ENCODE measurements at regions not wholly inside any gene's neighbourhood (a gene's known extent, or its start where the extent isn't known, plus 50 kb on each side); places are given as distances from the start of the nearest gene placed in this dataset.

DNA sequence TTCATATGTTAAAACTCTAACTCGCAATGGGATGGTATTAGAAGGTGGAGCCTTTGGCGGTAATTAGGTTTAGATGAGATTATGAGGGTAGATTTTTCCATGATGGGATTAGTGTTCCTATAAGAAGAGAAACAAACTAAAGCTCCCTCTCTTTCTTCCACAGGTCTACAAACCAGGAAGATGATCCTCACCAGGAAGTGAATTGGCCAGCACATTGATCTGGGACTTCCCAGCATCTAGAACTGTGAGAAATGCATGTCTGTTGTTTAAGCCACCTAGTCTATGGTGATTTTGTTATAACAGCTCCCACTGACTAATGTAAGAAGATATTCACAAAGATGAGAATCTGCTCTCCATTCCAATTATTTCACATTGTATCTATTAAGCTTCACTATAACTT lies 2266.9 kb downstream of the PCDH7 start:
- in situ Hi-C loops (cut with MboI; ENCODE audit: low pct_unique_long_range_greater_than_20kb in 2 of 9, low sequenced_read_pairs in 9 of 9, unreplicated experiment in 9 of 9), result no loop called here
- Histone ChIP-seq H3K4me3 (no peak overlapping the region), H3K4me1 (replicated peaks in 1 of 2) (peaks cover 0 to 2% of the 10 kb centered on the region in 2 donors), H3K27ac (no peak overlapping the region)
- ATAC-seq (replicated peaks in 6 of 8), result no peak
- WGBS, 10 experiments, result 0 to 100% (median 86%) methylated on average over 1 to 2 of the region's 2 CpGs; no CpG with 5 or more reads in 2 of the 10 experiments

DNA sequence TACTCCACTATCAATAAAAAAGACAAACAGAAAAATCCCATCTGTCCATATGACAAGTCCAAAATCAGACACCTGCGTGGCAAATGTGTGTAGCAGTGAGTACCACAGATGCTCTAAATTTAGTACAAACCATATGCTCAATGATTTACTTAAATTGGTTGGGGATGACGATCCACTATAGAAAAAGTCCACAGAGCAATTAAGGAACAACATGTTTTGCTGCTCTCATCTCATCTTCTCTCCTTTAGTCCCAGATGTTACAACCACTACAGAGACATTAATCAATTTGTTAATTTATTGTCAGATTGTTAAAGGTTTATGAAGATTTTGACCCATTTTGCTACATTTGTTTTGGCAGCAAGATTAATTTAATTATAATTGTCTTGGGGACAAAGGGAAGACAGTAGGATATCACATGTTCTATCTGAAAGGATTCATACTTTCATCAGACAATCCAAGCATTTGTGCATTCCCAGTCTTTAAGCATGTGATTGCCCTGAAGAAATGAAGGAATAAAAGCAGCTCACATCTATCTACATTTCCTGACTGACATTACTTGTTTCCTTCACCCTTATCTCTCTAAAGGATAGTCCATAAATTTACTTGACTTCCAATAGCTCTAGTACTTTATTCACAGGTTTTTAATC lies 2268.1 kb downstream of the PCDH7 start:
- Histone ChIP-seq H3K27ac (no peak overlapping the region), H3K4me1 (replicated peaks in 1 of 2) (peaks cover 0 to 2% of the 10 kb centered on the region in 2 donors), H3K4me3 (no peak overlapping the region)
- in situ Hi-C loops (cut with MboI; ENCODE audit: low pct_unique_long_range_greater_than_20kb in 2 of 9, low sequenced_read_pairs in 9 of 9, unreplicated experiment in 9 of 9), result no loop called here
- peak in 4 of 8 experiments; percentile 20 to 73 (median 60) for ATAC-seq (replicated peaks in 6 of 8)
- 0 to 67% (median 51%) methylated on average over 1 to 2 of the region's 2 CpGs for WGBS, 10 experiments

DNA sequence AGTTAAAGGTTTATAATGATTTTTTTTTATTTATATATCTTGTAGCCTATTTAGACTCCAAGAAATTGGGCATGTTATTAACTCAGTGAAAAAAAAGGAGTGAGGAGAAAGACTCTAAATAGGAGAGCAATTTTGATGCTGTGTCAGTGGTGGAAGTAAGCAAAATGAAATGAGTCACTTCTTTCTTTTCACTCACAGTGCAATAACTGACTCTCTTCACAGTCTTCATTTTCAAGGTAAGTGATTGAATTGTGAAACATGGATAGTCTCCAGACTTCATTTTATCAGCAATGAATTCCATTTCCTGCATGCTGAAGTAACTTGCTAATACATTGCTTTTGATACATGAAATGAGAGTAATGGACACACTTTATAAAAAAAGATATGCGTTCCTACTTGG lies 2271.5 kb downstream of the PCDH7 start:
- in situ Hi-C loops (cut with MboI; ENCODE audit: low pct_unique_long_range_greater_than_20kb in 2 of 9, low sequenced_read_pairs in 9 of 9, unreplicated experiment in 9 of 9), result no loop called here
- no peak overlapping the region for H3K4me3 ChIP-seq
- WGBS, 10 experiments, result 50 to 100% (median 100%) methylated on average over 1 of the region's 1 CpG; no CpG with 5 or more reads in 2 of the 10 experiments

DNA sequence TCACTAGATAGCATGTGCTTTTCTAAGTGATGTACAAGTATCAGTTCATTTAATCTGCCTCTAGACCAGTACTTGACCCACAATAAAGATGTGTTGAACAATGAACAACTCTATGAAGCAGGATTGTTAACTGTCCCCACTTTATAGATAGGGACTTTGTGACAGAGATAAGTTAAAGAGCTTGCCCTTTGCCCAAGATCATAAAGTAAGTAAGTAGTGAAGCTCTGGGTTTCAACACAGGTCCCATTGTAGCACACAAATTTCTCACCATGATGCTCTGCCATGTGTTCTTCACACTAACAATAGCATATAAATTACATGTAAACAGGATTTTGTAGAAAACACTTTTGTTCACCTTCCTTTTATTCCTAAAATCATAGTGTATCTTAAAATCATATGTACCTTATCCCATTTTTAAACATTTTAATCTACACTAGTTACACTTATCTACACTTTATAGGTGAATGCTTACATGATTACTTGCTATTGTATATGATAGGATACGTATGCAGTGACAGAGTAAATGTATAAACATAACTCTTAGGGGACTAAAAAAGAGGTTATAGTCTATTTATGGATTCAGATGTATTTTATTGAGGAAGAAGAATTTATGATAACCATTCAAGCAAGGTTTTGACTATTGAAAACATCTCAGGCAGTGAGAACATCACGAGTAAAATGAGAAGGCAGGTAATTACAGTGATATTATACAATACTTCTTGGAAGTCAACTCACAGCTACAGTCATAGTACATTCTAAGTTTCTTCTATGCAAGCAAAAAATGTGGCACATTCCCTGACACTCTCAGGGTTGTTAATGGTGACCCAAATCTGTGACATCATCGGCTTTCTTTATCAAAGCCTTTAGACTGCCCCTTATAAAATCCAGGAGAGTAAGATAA lies 2275.1 kb downstream of the PCDH7 start:
- Histone ChIP-seq H3K27ac (no peak overlapping the region), H3K4me1 (replicated peaks in 1 of 2) (no peaks in the 10 kb centered on the region), H3K4me3 (no peak overlapping the region)
- in situ Hi-C loops (cut with MboI; ENCODE audit: low pct_unique_long_range_greater_than_20kb in 2 of 9, low sequenced_read_pairs in 9 of 9, unreplicated experiment in 9 of 9), result no loop called here
- ATAC-seq (replicated peaks in 6 of 8), result peak in 1 of 8 experiments; percentile 23
- 8 to 96% (median 79%) methylated on average over 1 to 3 of the region's 3 CpGs for WGBS, 10 experiments

More for the DNA sequence above, 2271.5 kb downstream of the PCDH7 start:
- ATAC-seq (replicated peaks in 6 of 8), result no peak
- Histone ChIP-seq H3K27ac (no peak overlapping the region), H3K4me1 (replicated peaks in 1 of 2) (peaks cover 0 to 2% of the 10 kb centered on the region in 2 donors)

DNA sequence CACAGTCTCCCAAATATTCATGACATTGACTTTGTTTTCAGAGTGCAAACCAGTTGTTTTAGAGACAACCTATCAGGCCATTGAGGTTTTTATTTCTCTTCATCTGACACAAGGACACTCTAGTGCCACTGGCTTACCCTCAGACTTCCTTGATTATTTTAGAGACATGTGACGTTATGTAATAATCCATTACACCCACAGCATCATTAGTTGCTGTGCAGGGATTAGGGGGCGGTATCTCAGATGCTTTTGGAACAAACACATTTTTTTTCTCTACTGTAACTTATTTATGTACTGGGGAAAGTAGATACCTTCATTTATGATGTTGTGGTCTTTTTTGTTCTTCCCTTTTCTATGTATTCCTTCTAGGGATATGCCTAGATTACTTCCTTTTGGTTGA lies 2293.1 kb downstream of the PCDH7 start:
- no peaks in the 10 kb centered on the region for H3K4me1 ChIP-seq (replicated peaks in 1 of 2)
- WGBS, 10 experiments, result 11 to 100% (median 92%) methylated on average over 1 to 2 of the region's 2 CpGs; no CpG with 5 or more reads in 2 of the 10 experiments
- in situ Hi-C loops (cut with MboI; ENCODE audit: low pct_unique_long_range_greater_than_20kb in 2 of 9, low sequenced_read_pairs in 9 of 9, unreplicated experiment in 9 of 9), result no loop called here
- H3K27ac ChIP-seq, result no peak overlapping the region
- peak in 1 of 8 experiments; percentile 50 for ATAC-seq (replicated peaks in 6 of 8)
- no peak overlapping the region for H3K4me3 ChIP-seq

DNA sequence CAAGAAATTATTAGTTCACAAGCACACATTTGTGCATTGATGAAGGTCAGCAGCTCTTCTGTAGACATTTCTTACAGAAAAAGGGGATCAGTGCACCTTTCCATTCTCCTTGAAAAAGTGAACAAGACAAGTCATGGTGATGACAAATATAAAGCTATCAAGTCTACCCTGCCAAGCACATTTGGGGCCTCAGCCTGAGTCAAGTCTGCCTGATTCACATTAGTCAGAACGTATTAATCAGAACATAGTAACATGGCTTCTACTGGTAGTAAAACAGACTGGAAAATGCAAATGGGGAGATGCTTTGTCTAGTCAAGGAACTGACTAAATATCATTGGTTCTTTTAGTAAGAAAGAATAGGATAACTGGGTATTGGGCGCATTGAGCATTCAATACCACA lies 2305.1 kb downstream of the PCDH7 start:
- WGBS, 10 experiments, result 30 to 100% (median 89%) methylated on average over 1 to 2 of the region's 2 CpGs; no CpG with 5 or more reads in 2 of the 10 experiments
- in situ Hi-C loops (cut with MboI; ENCODE audit: low pct_unique_long_range_greater_than_20kb in 2 of 9, low sequenced_read_pairs in 9 of 9, unreplicated experiment in 9 of 9), result no loop called here
- Histone ChIP-seq H3K27ac (no peak overlapping the region), H3K4me1 (replicated peaks in 1 of 2) (no peaks in the 10 kb centered on the region), H3K4me3 (no peak overlapping the region)
- ATAC-seq (replicated peaks in 6 of 8), result no peak

DNA sequence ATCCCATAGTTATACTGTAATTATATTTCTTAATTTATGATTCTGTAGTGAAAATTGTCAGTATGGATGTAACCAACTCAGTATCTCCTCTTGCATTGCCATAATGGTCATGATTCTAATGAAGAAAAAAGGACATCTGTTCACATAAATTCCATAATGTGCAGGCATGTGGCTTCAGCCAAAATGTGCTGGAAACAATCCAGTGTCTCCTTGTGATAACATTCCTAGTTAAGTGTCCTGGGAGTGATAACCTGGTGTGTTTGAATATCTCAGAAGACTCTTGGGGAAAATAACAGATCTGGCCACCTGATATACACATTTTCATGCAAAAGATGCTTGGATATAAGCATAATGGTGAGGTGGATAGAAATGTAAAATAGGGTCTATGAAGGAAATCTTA lies 2309.8 kb downstream of the PCDH7 start:
- in situ Hi-C loops (cut with MboI; ENCODE audit: low pct_unique_long_range_greater_than_20kb in 2 of 9, low sequenced_read_pairs in 9 of 9, unreplicated experiment in 9 of 9), result no loop called here
- no peaks in the 10 kb centered on the region for H3K4me1 ChIP-seq (replicated peaks in 1 of 2)
- no peak overlapping the region for H3K27ac ChIP-seq
- ATAC-seq (replicated peaks in 6 of 8), result no peak
- H3K4me3 ChIP-seq, result no peak overlapping the region

DNA sequence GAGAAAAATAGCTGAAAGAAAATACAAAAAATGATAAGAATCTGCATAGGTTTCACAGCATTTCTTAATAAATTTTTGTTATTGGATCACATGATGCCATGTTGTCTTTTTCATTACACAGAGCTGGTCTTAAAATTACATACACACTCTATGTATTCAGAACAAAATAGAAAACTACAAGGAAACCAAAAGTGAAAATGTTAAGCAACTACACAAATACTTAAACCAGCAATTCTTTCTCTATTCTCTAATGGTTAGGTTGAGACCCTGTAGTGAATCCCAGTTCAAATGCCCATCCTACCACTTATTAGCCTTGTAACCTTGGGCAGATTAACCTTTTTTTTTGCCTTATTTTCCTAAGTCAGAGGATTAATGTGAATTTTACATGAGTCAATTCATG lies 2311.2 kb downstream of the PCDH7 start:
- no peak overlapping the region for H3K4me3 ChIP-seq
- H3K27ac ChIP-seq, result no peak overlapping the region
- no peaks in the 10 kb centered on the region for H3K4me1 ChIP-seq (replicated peaks in 1 of 2)
- in situ Hi-C loops (cut with MboI; ENCODE audit: low pct_unique_long_range_greater_than_20kb in 2 of 9, low sequenced_read_pairs in 9 of 9, unreplicated experiment in 9 of 9), result no loop called here
- no peak for ATAC-seq (replicated peaks in 6 of 8)

DNA sequence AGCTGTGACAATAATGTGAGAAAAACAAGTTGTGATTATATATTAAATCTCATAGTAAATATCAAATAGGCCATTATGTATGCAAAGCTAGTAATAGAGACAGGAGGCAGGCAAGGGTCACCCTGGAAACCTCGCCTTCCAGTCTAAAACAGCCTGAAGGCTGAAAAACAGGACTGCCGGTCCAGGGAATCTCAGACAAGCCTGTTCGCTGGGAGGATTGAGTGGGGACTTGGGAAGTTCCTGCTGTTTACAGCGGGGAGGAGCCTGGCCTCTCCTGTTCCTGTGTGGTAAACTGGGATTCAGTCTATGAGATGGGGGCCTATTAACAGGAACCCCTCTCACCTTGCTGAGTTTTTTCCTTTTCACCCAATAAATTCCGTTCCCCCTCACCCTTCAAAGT lies 2317.3 kb downstream of the PCDH7 start:
- ATAC-seq (replicated peaks in 6 of 8), result peak in 1 of 8 experiments; percentile 34
- Histone ChIP-seq H3K4me3 (no peak overlapping the region), H3K4me1 (replicated peaks in 1 of 2) (no peaks in the 10 kb centered on the region), H3K27ac (no peak overlapping the region)
- in situ Hi-C loops (cut with MboI; ENCODE audit: low pct_unique_long_range_greater_than_20kb in 2 of 9, low sequenced_read_pairs in 9 of 9, unreplicated experiment in 9 of 9), result no loop called here
- 9 to 97% (median 63%) methylated on average over 2 to 5 of the region's 5 CpGs; no CpG with 5 or more reads in 1 of the 10 experiments for WGBS, 10 experiments

DNA sequence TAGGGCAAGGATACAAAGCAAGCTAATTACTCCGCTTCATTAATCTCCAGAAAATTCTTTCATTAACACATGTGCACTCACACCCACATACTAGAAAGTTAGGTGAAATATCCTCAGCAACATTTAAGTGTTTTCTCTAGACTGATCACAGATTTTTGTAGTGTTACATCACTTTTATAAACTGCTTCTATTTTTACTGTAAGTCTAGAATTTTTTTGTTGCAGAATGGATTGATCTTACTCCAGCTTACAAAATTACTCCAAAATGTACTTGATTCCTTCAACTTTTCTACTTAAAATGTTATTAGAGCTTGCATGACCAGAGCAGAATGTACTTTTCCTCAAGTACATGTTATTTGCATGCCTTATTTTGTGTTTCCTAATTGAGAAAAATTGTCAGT lies 2325.2 kb downstream of the PCDH7 start:
- Histone ChIP-seq H3K4me3 (no peak overlapping the region), H3K4me1 (replicated peaks in 1 of 2) (peaks cover 0 to 6% of the 10 kb centered on the region in 2 donors), H3K27ac (no peak overlapping the region)
- 17 to 67% methylated on average over 1 of the region's 1 CpG; no CpG with 5 or more reads in 8 of the 10 experiments for whole genome bisulfite sequencing, 10 experiments
- in situ Hi-C loops (cut with MboI; ENCODE audit: low pct_unique_long_range_greater_than_20kb in 2 of 9, low sequenced_read_pairs in 9 of 9, unreplicated experiment in 9 of 9), result no loop called here
- no peak for ATAC-seq (replicated peaks in 6 of 8)

DNA sequence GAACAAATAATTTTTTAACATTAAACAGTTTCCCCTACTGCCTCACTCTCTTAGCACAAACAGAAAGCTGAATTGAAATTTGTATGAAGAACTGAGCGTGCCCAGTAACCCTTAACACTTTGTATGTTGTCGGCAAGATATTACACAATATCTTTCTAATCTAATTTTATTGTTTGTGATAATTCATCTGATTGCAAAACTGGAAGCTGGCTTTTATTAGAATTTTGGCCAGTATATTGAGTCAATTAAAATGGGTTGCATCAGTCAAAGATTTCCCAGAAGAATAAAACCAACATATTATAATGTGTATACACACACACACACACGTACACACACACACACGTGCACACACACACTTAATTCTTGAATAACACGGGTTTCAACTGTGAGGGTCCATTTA lies 2332.1 kb downstream of the PCDH7 start:
- Histone ChIP-seq H3K27ac (no peak overlapping the region), H3K4me1 (replicated peaks in 1 of 2) (no peaks in the 10 kb centered on the region), H3K4me3 (no peak overlapping the region)
- ATAC-seq (replicated peaks in 6 of 8), result no peak
- WGBS, 10 experiments, result 4 to 100% (median 80%) methylated on average over 1 to 5 of the region's 5 CpGs; no CpG with 5 or more reads in 1 of the 10 experiments
- in situ Hi-C loops (cut with MboI; ENCODE audit: low pct_unique_long_range_greater_than_20kb in 2 of 9, low sequenced_read_pairs in 9 of 9, unreplicated experiment in 9 of 9), result no loop called here

DNA sequence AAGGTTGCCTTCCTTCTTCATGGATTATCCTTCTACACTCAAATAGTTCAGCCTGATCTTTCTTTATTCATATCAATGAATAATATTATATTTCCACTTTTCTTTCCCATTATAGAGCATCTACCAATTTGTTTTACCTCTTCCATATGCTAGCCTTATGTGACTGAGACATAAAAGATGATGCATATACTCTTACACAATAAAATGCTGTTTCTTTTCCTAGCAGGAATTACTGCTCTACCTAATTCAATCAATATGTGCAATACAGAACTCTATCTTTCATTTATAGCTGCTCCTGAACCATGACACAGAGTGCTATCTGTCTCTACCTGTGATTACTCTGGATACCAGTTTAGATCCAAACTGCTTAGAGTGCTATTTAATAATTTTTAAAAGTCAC lies 2334.0 kb downstream of the PCDH7 start:
- no peak overlapping the region for H3K27ac ChIP-seq
- no peak for ATAC-seq (replicated peaks in 6 of 8)
- in situ Hi-C loops (cut with MboI; ENCODE audit: low pct_unique_long_range_greater_than_20kb in 2 of 9, low sequenced_read_pairs in 9 of 9, unreplicated experiment in 9 of 9), result no loop called here

DNA sequence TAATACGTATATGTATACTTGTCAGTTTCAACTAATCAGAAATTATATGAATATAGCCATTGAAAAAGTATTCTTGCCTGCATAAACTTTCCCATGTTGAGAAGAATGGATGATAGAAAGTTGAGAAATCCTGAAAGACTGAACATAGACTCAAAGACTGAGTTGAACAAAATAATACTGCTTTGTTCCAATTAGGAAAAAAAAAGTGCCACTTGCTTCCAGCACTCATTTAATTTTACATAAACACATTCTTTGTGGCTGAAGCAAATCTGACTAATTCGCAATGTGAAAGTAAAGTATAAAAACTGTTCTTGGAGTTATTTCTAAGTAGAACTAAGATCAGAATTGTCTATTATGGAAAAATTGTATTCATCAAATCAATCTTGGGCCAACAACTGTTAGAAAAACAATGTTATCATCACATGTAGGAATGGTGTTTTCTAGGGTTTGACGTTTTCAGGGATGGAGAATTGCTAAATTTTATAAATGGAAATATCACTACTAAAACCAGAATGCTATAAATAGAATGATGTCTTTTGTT lies 2334.6 kb downstream of the PCDH7 start:
- WGBS, 10 experiments, result 2 to 100% (median 100%) methylated on average over 1 to 3 of the region's 3 CpGs; no CpG with 5 or more reads in 1 of the 10 experiments
- H3K4me3 ChIP-seq, result no peak overlapping the region
- in situ Hi-C loops (cut with MboI; ENCODE audit: low pct_unique_long_range_greater_than_20kb in 2 of 9, low sequenced_read_pairs in 9 of 9, unreplicated experiment in 9 of 9), result no loop called here
- no peak for ATAC-seq (replicated peaks in 6 of 8)
- H3K4me1 ChIP-seq (replicated peaks in 1 of 2), result no peaks in the 10 kb centered on the region
- no peak overlapping the region for H3K27ac ChIP-seq

More for the DNA sequence above, 2334.0 kb downstream of the PCDH7 start:
- Histone ChIP-seq H3K4me3 (no peak overlapping the region), H3K4me1 (replicated peaks in 1 of 2) (no peaks in the 10 kb centered on the region)
